ENCODE measurements at regions not wholly inside any gene's neighbourhood (a gene's known extent, or its start where the extent isn't known, plus 50 kb on each side); places are given as distances from the start of the nearest gene placed in this dataset.

DNA sequence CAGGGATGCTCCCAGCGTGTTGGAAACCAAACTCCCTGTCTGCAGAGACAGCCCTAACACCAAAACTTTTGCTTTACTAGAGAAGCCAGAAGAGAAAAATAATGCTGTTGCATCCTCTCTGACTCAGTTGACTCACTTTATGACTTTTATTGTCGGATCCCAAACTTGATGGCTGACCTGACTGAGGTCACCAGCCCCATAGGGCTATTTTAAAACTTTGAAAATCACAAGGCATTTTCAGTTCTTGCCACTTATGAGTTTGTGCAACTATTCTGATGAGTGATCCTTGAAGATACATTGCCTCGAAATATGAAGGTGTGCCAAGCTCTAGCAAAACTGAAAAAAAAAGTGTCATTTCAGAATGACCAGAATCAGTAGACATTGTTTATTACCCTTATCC lies 320.2 kb downstream of the DLEU7 start:
- Mint-ChIP-seq H3K4me1 (peaks cover 82% of the 10 kb centered on the region), H3K9me3 (peaks cover 3% of the 10 kb centered on the region), H3K27me3 (ENCODE audit: low read depth, poor library complexity) (peaks cover 9% of the 10 kb centered on the region), H3K4me3 (no peak overlapping the region), H3K27ac (no peak overlapping the region), H3K36me3 (ENCODE audit: low read depth) (peaks cover 4% of the 10 kb centered on the region)
- no peak for DNase-seq
- TF ChIP-seq, protein P1, sequence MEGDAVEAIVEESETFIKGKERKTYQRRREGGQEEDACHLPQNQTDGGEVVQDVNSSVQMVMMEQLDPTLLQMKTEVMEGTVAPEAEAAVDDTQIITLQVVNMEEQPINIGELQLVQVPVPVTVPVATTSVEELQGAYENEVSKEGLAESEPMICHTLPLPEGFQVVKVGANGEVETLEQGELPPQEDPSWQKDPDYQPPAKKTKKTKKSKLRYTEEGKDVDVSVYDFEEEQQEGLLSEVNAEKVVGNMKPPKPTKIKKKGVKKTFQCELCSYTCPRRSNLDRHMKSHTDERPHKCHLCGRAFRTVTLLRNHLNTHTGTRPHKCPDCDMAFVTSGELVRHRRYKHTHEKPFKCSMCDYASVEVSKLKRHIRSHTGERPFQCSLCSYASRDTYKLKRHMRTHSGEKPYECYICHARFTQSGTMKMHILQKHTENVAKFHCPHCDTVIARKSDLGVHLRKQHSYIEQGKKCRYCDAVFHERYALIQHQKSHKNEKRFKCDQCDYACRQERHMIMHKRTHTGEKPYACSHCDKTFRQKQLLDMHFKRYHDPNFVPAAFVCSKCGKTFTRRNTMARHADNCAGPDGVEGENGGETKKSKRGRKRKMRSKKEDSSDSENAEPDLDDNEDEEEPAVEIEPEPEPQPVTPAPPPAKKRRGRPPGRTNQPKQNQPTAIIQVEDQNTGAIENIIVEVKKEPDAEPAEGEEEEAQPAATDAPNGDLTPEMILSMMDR (IDR thresholded peaks at IDR 0.05): no peak

DNA sequence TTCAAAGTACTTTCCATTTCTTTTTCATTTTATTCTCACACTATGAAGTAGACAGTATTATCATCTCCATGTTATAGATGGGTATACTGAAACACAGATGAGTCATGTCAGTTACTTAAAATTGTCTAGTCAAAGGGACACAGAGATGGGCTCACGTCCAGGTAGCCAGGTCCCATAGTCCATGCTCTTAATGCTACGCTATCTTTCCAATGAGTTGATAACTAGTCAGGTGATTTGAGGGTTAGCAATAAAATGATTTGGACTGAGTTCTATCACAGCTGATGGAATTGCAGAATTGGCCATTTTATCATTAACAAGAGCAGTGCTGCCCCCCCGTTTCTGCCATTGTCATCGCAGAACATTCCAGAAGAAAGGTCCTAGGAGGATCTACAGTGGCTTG lies 318.9 kb downstream of the DLEU7 start:
- no peak overlapping the region for H3K27ac Mint-ChIP-seq
- H3K4me1 Mint-ChIP-seq: peaks cover 82% of the 10 kb centered on the region
- no peak overlapping the region for H3K4me3 Mint-ChIP-seq
- peaks cover 9% of the 10 kb centered on the region for H3K27me3 Mint-ChIP-seq (ENCODE audit: low read depth, poor library complexity)
- peaks cover 4% of the 10 kb centered on the region for H3K36me3 Mint-ChIP-seq (ENCODE audit: low read depth)
- H3K9me3 Mint-ChIP-seq: peaks cover 3% of the 10 kb centered on the region
- no peak for DNase-seq
- TF ChIP-seq, protein P1 (IDR thresholded peaks at IDR 0.05): no peak

DNA sequence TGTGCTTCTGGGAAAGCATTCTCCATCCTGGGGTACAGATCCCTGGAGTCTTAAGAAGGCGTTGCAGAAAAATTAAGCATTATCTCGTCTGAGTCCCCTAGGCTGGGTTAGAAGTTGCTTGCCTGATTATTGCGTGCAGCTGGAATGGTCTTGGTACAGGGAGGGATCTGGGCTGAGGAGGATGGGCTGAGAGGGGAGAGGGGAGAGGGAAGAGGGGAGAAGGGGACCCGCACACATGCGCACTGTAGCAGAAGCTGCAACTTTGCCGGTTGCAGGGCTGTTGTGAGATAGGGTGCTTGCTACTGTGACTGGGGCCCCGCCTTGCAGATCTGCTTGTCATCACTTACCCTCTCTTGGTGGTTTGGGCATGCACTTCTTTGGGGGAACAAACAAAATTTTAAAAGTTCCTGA lies 316.8 kb downstream of the DLEU7 start:
- Mint-ChIP-seq H3K4me1 (peaks cover 71% of the 10 kb centered on the region), H3K4me3 (no peak overlapping the region), H3K27me3 (ENCODE audit: low read depth, poor library complexity) (peaks cover 9% of the 10 kb centered on the region), H3K9me3 (peaks cover 5% of the 10 kb centered on the region), H3K36me3 (ENCODE audit: low read depth) (peaks cover 6% of the 10 kb centered on the region), H3K27ac (no peak overlapping the region)
- no peak for DNase-seq
- TF ChIP-seq, protein P1 (IDR thresholded peaks at IDR 0.05): no peak

DNA sequence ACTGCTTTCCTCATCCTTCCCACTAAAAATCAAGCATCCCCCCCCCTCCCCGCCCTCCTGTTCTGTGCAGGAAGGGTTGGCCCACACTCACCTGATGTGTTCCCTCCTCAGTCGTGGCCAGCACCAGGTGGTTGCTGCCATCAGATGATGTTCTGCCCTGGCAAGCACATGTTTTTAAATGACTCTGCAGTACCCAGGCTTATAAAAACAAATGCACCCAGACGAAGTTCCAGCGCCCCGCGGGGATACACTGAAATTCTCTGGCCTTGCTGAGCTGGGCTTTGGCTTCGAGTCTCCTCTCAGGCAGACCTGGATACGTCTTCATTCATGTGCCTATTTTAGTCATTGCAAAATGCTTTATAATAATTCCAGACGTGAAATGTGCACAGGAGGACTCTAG lies 316.3 kb downstream of the DLEU7 start:
- Mint-ChIP-seq H3K9me3 (peaks cover 10% of the 10 kb centered on the region), H3K36me3 (ENCODE audit: low read depth) (peaks cover 11% of the 10 kb centered on the region), H3K27ac (no peak overlapping the region), H3K27me3 (ENCODE audit: low read depth, poor library complexity) (peaks cover 9% of the 10 kb centered on the region), H3K4me1 (peaks cover 66% of the 10 kb centered on the region), H3K4me3 (no peak overlapping the region)
- TF ChIP-seq, protein P1 (IDR thresholded peaks at IDR 0.05): no peak
- no peak for DNase-seq

DNA sequence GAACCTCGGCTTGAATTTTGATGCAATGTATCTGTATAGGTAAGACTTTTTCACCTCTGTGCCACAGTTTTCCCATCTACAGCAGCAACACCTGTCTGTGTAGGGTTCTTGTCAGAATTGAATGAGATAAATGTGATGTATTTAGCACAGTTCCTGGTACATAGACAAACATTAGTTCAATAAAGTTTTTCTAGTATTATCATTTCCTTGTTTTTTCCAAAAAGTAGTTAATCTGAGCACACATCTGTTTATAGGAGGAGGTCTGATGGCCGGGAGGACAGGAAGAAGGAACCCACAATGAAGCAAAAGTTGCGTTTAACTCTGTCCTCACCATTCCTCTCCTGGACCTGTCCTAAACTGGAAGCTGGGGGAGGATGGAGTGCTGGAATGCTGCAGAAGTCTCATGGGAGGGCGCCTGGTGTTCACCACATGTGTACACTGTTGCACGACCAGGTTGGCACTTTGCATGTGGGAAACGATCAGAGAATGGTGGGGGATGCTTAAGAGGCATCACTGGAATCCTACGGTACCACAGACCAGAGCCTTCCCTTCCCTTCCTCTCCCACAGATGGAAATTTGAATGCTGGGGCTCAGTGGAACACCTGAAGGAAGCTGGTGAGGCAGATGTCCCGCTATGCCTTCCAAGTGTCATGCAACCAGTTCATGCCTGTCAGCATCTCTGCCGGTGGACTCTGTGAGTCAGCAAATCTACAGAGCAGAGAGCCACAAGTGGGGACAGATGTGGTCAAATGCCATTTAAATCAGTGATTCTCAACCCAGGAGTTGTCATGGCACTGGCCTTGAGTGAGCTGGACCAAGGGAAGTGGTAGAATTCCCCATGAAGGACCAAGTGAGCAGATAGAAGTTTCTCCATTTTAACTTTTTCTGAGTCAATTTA lies 315.6 kb downstream of the DLEU7 start:
- Mint-ChIP-seq H3K36me3 (ENCODE audit: low read depth) (peaks cover 18% of the 10 kb centered on the region), H3K4me3 (no peak overlapping the region), H3K4me1 (peaks cover 59% of the 10 kb centered on the region), H3K9me3 (peaks cover 17% of the 10 kb centered on the region), H3K27me3 (ENCODE audit: low read depth, poor library complexity) (peaks cover 9% of the 10 kb centered on the region), H3K27ac (peak overlapping the region; percentile 98)
- no peak for DNase-seq
- TF ChIP-seq, protein P1 (IDR thresholded peaks at IDR 0.05): no peak

Data from nephron progenitor cell (in vitro differentiated cells).